HG03565 (cell line): ENCODE measurements at regions not wholly inside any gene's neighbourhood (a gene's known extent, or its start where the extent isn't known, plus 50 kb on each side); places are given as distances from the start of the nearest gene placed in this dataset.
A peak's percentile ranks its signal among the peaks of the same experiment; 100 is the strongest.

Source experiments
- ATAC-seq: cut with Tn5 transposase; IDR thresholded peaks from one replicate; pipeline ENCODE4 v1.9.1; 2021; ENCODE audit warnings: mild to moderate bottlenecking, moderate library complexity; ENCODE audit not compliant: unreplicated experiment

- ATAC-seq, result no peak
Measured at GRCh38 chr4:31338000-31338399, 617.8 kb downstream of the PCDH7 start.

- ATAC-seq, result no peak
Measured at GRCh38 chr4:31341601-31342359, 621.6 kb downstream of the PCDH7 start.

GRCh38 chr4:31343061-31343460 lies 622.9 kb downstream of the PCDH7 start:
- ATAC-seq, result no peak

GRCh38 chr4:31349907-31350306 lies 629.7 kb downstream of the PCDH7 start:
- ATAC-seq, result no peak

GRCh38 chr4:31351695-31352094 lies 631.5 kb downstream of the PCDH7 start:
- ATAC-seq, result no peak

- ATAC-seq, result no peak
Measured at GRCh38 chr4:31356839-31357238, 636.7 kb downstream of the PCDH7 start.

- ATAC-seq, result no peak
Measured at GRCh38 chr4:31360786-31361185, 640.6 kb downstream of the PCDH7 start.

GRCh38 chr4:31362756-31363155 lies 642.6 kb downstream of the PCDH7 start:
- ATAC-seq, result no peak

GRCh38 chr4:31365006-31365690 lies 645.0 kb downstream of the PCDH7 start:
- no peak for ATAC-seq

- ATAC-seq, result no peak
Measured at GRCh38 chr4:31366041-31366440, 645.9 kb downstream of the PCDH7 start.

- ATAC-seq, result peak; percentile 98
Measured at GRCh38 chr4:31370866-31371465, 650.8 kb downstream of the PCDH7 start.

- no peak for ATAC-seq
Measured at GRCh38 chr4:31374256-31374960, 654.2 kb downstream of the PCDH7 start.

- ATAC-seq, result no peak
Measured at GRCh38 chr4:31375936-31376335, 655.8 kb downstream of the PCDH7 start.

- no peak for ATAC-seq
Measured at GRCh38 chr4:31379364-31379763, 659.2 kb downstream of the PCDH7 start.

GRCh38 chr4:31383767-31384166 lies 663.6 kb downstream of the PCDH7 start:
- ATAC-seq, result no peak

- ATAC-seq, result no peak
Measured at GRCh38 chr4:31390849-31391248, 670.7 kb downstream of the PCDH7 start.

GRCh38 chr4:31391976-31392375 lies 671.8 kb downstream of the PCDH7 start:
- no peak for ATAC-seq

GRCh38 chr4:31392923-31393322 lies 672.8 kb downstream of the PCDH7 start:
- ATAC-seq, result no peak

- ATAC-seq, result no peak
Measured at GRCh38 chr4:31408121-31408520, 688.0 kb downstream of the PCDH7 start.

- ATAC-seq, result no peak
Measured at GRCh38 chr4:31411565-31411964, 691.4 kb downstream of the PCDH7 start.

- no peak for ATAC-seq
Measured at GRCh38 chr4:31415629-31416028, 695.5 kb downstream of the PCDH7 start.
